Tibial nerve (tissue), 4 donors: ENCODE measurements at regions not wholly inside any gene's neighbourhood (a gene's known extent, or its start where the extent isn't known, plus 50 kb on each side); places are given as distances from the start of the nearest gene placed in this dataset.
"Not testable (repeated sequence)": the region's sequence is repeated elsewhere in the genome, so short reads cannot be mapped to it uniquely, and the experiment has no call there.

ENCODE experiments used
- DNase-seq, 2 donors: peaks; one replicate each; pipeline ENCODE4 v3.0.0-alpha.2; 2019; ENCODE audit warnings: low spot score in 2 of 2
- H3K27ac ChIP-seq, 4 donors: fragments of 200-600 bp; sonication (generic) in 3 of 4; one replicate each; pipeline ENCODE4 v1.5.1; 2017 to 2019; ENCODE audit warnings: mild to moderate bottlenecking in 1 of 4
- H3K27me3 ChIP-seq, 2 donors: fragments of 200-600 bp; sonication (generic) in 1 of 2; one replicate each; pipeline versions ENCODE4 v1.5.1 to v1.6.0; 2017 to 2019
- H3K36me3 ChIP-seq, 3 donors: fragments of 200-600 bp; sonication (generic); one replicate each; pipeline ENCODE4 v1.5.1; 2018 to 2019
- H3K4me1 ChIP-seq, 4 donors: fragments of 200-600 bp; sonication (generic) in 3 of 4; one replicate each; pipeline ENCODE4 v1.5.1; 2017 to 2019
- H3K4me3 ChIP-seq, 4 donors: fragments of 200-600 bp; sonication (generic) in 3 of 4; one replicate each; pipeline ENCODE4 v1.5.1; 2017 to 2019; ENCODE audit warnings: mild to moderate bottlenecking in 1 of 4, moderate library complexity in 1 of 4
- H3K9me3 ChIP-seq, 4 donors: fragments of 200-600 bp; sonication (generic) in 3 of 4; one replicate each; pipeline ENCODE4 v1.5.1; 2017 to 2019
- EP300 ChIP-seq, 2 donors: sonication (generic); formaldehyde crosslinking; IDR thresholded peaks; one replicate each; pipeline ENCODE4 v1.6.1; 2017; ENCODE audit warnings: antibody characterized with exemption in 2 of 2, mild to moderate bottlenecking in 1 of 2
- POLR2A ChIP-seq, 2 donors: fragments of 450-650 bp; IDR thresholded peaks; one replicate each; pipeline ENCODE4 v1.6.1; 2017; ENCODE audit warnings: antibody characterized with exemption in 2 of 2, mild to moderate bottlenecking in 2 of 2, moderate library complexity in 2 of 2
- WGBS, 2 donors: methylation state at CpG; one replicate each; pipeline ENCODE4 v1.1.5; 2018; 5-methylcytosine and 5-hydroxymethylcytosine counted together
- TF ChIP-seq, protein P1 (sequence below), 5 experiments: fragments of 200-600 bp in 3 of 5; fragments of 450-650 bp in 2 of 5; sonication (generic) in 3 of 5; IDR thresholded peaks; one replicate each; pipeline ENCODE4 v1.5.1; 2016 to 2019; ENCODE audit warnings: antibody characterized with exemption in 5 of 5, mild to moderate bottlenecking in 3 of 5, moderate library complexity in 2 of 5

DNA sequence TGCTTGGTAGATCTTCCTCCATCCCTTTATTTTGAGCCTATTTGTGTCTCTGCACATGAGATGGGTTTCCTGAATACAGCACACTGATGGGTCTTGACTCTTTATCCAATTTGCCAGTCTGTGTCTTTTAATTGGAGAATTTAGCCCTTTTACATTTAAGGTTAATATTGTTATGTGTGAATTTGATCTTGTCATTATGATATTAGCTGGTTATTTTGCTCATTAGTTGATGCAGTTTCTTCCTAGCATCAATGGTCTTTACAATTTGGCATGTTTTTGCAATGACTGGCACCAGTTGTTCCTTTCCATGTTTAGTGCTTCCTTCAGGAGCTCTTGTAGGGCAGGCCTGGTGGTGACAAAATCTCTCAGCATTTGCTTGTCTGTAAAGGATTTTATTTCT lies 72.4 kb downstream of the HNRNPD start:
- DNase-seq, H3K4me3 ChIP-seq, H3K27ac ChIP-seq, H3K4me1 ChIP-seq, H3K36me3 ChIP-seq, H3K27me3 ChIP-seq: not testable (repeated sequence)
- peaks cover 0 to 15% (median 0%) of the 10 kb centered on the region in 4 donors for H3K9me3 ChIP-seq

DNA sequence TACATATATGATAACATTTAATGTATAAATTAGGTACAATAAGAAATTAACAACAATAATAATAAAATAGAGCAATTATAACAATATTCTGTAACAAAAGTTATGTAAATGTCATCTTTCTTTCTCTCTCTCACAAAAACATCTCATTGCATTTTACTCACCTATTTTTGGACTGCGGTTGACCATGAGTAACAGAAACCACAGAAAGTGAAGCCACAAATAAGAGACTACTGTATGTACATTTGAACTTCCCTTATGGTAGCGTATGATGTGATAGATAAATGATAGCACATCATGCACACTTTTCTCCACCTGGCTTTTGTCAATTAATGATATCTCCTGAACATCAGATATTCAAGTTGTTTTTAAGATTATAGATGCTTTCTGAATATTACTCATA lies 80.5 kb downstream of the HNRNPD start:
- WGBS, 2 donors, result 86 to 88% methylated on average over 2 of the region's 2 CpGs
- Histone ChIP-seq H3K36me3 (no peaks in the 10 kb centered on the region), H3K27me3 (no peaks in the 10 kb centered on the region), H3K4me1 (no peaks in the 10 kb centered on the region), H3K9me3 (no peaks in the 10 kb centered on the region), H3K4me3 (no peak overlapping the region), H3K27ac (no peak overlapping the region)
- TF ChIP-seq, protein P1, sequence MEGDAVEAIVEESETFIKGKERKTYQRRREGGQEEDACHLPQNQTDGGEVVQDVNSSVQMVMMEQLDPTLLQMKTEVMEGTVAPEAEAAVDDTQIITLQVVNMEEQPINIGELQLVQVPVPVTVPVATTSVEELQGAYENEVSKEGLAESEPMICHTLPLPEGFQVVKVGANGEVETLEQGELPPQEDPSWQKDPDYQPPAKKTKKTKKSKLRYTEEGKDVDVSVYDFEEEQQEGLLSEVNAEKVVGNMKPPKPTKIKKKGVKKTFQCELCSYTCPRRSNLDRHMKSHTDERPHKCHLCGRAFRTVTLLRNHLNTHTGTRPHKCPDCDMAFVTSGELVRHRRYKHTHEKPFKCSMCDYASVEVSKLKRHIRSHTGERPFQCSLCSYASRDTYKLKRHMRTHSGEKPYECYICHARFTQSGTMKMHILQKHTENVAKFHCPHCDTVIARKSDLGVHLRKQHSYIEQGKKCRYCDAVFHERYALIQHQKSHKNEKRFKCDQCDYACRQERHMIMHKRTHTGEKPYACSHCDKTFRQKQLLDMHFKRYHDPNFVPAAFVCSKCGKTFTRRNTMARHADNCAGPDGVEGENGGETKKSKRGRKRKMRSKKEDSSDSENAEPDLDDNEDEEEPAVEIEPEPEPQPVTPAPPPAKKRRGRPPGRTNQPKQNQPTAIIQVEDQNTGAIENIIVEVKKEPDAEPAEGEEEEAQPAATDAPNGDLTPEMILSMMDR (IDR thresholded peaks at IDR 0.05), result no peak
- TF ChIP-seq EP300 (IDR thresholded peaks at IDR 0.05) (no peak), POLR2A (IDR thresholded peaks at IDR 0.05) (no peak)
- DNase-seq, result no peak

DNA sequence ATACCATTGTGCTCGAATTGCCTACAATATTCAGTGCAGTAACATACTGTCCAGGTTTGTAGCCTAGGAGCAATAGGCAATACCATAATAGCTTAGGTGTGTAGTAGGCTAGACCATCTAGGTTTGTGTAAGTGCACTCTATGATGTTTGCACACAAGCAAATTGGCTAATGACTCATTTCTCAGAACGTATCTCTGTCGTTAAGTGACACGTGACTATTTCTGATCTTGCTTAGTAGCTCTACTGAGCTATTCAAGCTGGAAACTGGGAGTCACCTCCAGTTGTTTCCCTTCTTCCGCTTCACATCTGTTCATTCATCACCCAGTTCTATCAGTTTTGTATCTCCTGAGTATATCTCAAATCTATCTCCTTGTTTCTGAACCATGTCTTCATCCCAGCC lies 86.1 kb downstream of the HNRNPD start:
- no peak for TF ChIP-seq EP300 (IDR thresholded peaks at IDR 0.05)
- TF ChIP-seq, protein P1 (IDR thresholded peaks at IDR 0.05), result no peak
- TF ChIP-seq POLR2A (IDR thresholded peaks at IDR 0.05), result no peak
- Histone ChIP-seq H3K9me3 (no peaks in the 10 kb centered on the region), H3K4me1 (peaks cover 0 to 12% (median 2%) of the 10 kb centered on the region in 4 donors), H3K4me3 (no peak overlapping the region), H3K27ac (no peak overlapping the region), H3K36me3 (no peaks in the 10 kb centered on the region), H3K27me3 (no peaks in the 10 kb centered on the region)
- DNase-seq, result no peak
- 74 to 81% methylated on average over 5 of the region's 5 CpGs for WGBS, 2 donors

DNA sequence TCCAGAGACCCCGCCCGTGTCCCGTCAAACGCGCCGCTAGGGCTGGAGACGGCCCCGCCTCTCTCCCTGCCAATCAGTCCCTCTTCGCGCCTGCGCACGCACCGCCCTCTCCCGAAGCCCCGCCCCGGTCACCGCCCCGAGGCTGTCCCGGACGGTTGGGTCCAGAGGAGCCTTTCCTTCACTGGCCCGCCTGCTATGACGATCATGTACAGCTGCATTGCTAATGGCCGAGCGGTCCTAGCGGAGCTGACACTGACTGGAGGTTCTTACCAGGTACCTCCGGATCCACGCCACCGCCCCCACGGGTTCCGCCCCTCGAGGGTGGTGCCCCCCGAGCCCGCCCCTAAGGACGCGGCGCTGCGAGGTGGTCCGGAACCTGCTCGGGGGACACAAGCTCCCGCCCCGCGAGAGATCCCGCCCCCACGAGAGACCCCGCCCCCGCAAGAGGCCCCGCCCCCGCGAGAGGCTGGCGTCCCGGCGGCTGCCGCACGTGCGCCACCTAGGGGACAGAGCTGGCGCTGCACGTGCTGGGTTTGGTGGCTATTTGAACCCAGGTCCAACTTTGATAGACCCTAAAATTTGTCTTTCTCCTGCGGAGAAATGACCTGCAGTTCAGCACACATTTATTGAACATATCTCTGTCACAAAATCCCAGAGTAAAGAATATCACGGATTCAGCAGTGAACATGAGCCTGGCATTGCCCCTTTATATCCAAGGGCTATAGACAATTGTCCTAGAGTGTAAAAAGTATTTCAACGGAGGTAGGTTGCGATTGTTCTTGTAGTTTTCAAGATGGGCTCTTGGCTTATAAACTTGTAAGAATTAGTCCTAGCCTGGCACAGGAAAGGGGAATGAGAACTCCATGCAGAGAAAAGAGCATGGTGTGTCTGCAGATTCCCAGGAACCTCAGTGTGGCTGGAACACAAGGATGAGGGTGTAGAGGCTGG lies 88.7 kb downstream of the HNRNPD start:
- peak in 1 of 2 donors; percentile 75 for TF ChIP-seq EP300 (IDR thresholded peaks at IDR 0.05)
- TF ChIP-seq, protein P1 (IDR thresholded peaks at IDR 0.05), result peak; percentile 71 to 100 (median 99)
- peak in 1 of 2 donors; percentile 41 for TF ChIP-seq POLR2A (IDR thresholded peaks at IDR 0.05)
- Histone ChIP-seq H3K9me3 (no peaks in the 10 kb centered on the region), H3K36me3 (no peaks in the 10 kb centered on the region), H3K4me3 (peak overlapping the region; percentile 25 to 54 (median 38)), H3K4me1 (peaks cover 0 to 12% (median 2%) of the 10 kb centered on the region in 4 donors), H3K27me3 (no peaks in the 10 kb centered on the region), H3K27ac (peak overlapping the region; percentile 47 to 81 (median 72))
- WGBS, 2 donors, result 3% methylated on average over 45 to 51 of the region's 61 CpGs
- peak; percentile 96 to 97 for DNase-seq

DNA sequence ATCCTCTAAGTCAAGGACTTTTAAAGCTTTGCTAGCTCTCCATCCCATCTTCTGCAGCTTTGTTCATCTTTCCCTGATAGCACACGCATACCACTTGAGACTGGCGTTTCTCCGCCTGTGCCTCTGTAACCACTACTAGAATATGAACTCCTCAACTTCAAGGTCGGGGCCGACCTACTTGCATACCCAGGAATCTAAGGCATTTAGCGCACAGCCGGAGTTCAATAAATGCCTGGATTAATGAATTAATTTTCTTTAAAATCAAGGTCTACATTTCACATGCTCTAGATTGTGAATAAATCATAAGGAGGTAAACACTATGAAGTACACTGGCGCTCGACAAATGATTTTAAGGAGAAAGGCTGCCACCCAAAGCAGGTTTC lies 89.3 kb downstream of the HNRNPD start:
- no peaks in the 10 kb centered on the region for H3K27me3 ChIP-seq
- WGBS, 2 donors, result 4% methylated on average over 9 of the region's 9 CpGs
- TF ChIP-seq, protein P1 (IDR thresholded peaks at IDR 0.05), result no peak
- TF ChIP-seq EP300 (IDR thresholded peaks at IDR 0.05) (no peak), POLR2A (IDR thresholded peaks at IDR 0.05) (no peak)
- peak overlapping the region; percentile 25 to 54 (median 38) for H3K4me3 ChIP-seq
- H3K4me1 ChIP-seq, result peaks cover 0 to 12% (median 2%) of the 10 kb centered on the region in 4 donors
- no peaks in the 10 kb centered on the region for H3K36me3 ChIP-seq
- no peak for DNase-seq
- peak overlapping the region; percentile 47 to 81 (median 72) for H3K27ac ChIP-seq
- H3K9me3 ChIP-seq, result no peaks in the 10 kb centered on the region
